DMS153 treated with DMSO at 0.1 percent for 48 hours (cell line): ENCODE measurements at regions not wholly inside any gene's neighbourhood (a gene's known extent, or its start where the extent isn't known, plus 50 kb on each side); places are given as distances from the start of the nearest gene placed in this dataset.

Experiments
- DNase-seq: peaks from one replicate; lab custom pipeline; 2025; ENCODE audit not compliant: unreplicated experiment; lab: John Stamatoyannopoulos, UW

DNA sequence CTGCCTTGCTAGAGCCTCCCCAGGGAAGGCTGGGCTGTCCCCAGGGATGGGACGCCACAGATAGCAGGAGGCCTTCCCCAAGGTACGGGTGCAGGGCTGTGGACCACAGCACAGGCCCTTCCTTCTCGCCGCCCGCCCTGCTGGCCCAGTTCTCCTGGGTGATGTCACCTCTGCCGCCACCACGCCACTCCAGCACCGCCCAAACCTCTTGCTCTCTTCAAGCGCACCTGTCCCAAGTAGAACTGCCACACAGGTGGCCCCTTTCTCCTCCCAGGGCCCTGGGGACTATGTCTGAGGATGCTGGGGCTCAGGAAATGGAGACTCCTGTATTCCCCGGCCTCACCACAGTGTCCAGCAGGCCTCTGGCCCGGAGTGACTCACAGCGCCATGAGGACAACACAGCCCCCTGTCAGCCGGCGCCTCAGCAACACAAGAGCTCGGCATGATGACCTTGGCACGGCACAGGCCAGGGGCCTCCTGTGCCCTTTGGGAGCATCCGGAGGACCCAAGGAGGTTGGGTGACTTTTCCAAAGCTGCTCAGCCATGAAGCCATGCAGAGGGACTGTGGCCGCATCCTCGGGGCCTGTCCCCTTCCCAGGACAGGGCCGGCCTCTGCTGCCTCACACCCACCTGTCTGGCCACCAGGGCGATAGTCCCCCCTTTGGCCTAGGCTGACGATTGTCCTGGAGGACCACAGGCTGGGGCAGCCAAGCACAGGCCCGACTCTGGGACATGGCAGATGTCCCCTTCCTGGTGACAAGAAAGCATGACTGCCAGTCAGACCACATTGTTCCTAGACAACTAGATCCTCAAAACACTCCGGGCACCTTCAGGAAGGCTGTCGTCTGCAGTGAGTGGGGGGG lies 1023.5 kb downstream of the BRD1 start:
- DNase-seq = no peak

DNA sequence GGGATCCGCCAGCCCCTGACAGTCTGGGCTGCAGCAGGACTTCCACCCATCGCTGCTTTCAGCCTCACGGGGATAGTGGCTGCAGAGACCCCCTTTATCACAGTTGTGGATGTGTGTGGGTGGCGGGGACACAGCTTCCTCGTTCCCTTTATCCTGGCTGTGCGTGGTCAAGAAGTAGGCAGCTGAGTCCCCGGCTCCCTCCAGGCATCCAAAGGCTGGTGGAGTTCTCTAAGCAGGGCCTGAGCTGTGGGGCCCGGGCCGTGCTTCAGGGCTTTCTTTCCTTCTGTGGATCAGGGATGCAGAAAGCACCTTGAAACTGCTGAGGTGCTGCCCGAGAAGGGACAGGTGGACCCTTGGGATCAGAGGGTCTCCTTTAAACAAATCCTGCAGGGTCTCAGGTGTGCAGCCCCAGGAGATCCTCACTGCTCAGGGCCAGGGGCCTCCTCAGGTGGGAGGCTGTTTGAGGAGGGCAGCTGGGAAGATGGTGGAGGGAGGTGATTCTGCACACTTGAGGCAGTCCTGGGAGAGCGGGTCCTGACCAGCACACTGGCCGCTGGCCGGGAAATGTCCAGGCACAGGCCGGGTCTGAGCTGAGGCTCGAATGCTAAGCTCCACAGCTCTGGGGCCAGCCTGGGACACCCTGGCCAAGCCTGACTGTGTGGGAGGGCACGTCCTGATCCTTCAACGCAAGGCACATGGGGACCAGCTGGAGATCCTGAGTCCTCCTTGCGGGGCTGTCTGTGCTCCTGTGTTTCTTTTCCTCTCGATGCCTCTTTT lies 1024.3 kb downstream of the BRD1 start:
- DNase-seq = no peak

GRCh38 chr22:48802576-48802975 lies 1025.1 kb downstream of the BRD1 start:
- no peak for DNase-seq

DNA sequence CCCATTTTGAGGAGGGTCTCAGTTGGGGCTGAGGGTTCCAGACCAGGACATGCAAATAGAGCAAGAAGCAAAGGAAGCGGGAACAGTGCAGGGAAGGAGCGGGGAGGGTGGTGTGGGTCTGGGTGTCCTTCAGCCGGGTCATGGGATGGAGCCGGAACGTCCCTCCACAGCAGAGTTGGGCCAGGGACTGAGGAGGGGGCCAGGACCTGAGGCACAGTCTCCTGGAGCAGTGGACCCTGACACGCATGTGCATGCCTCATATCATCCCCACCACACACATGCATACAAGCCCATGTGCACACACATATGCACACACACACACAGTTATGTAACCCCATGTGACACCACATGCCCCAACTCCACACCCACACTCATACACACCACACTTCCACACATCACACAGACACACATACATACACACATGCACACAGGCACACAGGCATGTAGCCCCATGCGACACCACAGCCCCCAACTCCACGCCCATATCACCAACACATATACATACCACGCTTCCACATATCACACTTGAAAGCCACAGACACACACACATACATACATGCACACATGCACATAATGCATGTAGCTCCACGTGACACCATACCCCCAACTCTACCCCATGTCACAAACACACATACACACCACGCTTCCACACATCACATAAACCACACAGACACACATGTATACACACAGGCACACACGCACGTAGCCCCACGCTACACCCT lies 1026.6 kb downstream of the BRD1 start:
- DNase-seq = no peak

DNA sequence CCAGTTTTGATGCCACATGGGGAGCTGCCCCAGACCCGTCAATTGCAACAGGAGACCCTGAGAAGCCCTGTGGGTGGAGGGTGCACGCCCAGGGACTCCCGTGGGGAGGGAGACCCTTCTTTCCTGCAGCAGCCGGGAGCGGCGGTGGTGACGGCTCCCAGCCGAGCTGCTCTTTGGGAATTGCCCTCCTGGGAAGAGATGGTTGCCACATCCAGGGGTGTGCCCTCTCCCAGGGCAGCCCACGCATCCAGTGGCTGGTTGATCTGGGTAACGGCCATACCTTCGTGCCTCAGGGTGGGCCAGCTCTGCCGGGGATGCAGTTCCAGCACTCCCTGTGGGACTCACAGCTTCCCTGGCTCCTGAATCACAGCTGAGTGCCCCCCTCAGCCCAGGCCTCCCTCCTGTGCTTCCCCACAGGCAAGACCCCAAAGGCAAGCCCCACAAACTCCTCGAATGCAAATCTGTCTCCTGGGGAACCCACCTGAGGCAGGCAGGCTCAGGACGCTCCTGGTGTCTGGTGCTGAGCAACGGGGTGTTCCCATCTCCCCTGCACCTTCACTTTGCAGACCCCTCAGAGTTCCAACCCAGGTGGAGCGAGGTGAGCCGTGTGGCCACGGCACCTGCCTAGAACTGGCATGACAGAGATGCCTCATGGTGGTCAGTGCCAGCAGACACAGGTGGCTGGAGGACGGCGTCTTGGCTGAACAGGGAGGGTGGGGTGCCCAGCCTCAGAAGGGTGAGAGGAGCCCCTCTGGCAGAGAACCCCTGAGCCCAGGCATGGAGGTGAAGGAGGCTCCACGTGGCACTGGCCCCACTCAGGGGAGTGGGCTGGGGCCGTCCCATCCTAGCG lies 1027.4 kb downstream of the BRD1 start:
- DNase-seq = no peak

DNA sequence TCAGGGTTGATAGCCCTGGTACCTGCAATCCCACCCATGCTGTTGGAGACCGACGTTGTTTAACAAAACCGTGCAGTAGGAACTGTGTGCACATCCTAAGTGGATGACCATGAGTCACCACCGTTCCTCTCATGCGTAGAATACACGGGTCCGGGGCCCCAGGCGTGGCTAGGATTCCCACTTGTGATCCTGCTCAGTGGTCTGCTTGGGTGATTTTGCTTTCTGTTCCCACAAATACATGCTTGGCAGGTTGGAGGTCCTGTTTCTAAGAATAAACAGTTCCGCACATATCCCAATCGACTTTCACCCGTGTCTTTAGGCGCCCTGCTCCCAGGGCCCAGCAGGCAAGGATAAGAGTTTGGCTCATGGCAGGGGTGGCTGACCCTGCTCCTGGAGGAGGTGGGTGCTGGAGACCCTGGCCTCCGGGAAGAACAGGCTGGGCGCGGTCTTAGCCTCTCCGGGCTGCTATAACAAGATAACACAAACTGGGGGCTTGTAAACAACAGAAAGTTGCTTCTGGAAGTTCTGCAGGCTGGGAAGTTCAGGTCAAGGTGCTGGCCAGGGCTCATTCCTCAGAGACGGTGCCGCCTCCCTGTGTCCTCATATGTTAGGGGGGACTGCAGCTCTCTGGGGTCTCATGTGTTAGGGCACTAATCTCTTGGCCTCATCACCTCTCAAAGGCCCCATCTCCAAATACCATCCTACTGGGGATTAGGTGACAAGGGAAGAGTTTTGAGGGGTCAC lies 1028.3 kb downstream of the BRD1 start:
- DNase-seq = no peak

- DNase-seq = no peak
Measured at GRCh38 chr22:48798281-48799226, 1029.1 kb downstream of the BRD1 start.

- no peak for DNase-seq
Measured at GRCh38 chr22:48797731-48798130, 1029.9 kb downstream of the BRD1 start.

GRCh38 chr22:48796310-48797015 lies 1031.2 kb downstream of the BRD1 start:
- no peak for DNase-seq

DNA sequence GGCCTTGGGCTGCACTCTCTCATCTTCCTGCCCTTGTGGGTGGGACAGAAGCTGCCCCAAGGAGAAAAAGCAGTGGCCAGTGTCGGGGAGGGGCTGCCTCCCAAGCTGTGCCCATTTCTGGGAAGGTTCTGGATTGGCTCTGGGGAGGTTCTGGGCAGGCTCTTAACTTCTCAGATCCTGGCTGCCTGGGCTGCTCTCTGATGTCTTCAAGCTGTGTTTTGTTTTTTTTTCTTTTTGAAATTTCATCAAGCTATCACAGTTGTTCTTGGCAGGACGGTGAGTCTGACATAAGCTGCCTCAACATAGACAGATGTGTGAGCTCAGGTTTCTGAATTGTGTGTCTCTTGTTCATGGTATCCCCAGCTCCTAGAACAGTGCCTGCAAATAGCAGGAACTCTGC lies 1032.0 kb downstream of the BRD1 start:
- no peak for DNase-seq

- no peak for DNase-seq
Measured at GRCh38 chr22:48794906-48795305, 1032.8 kb downstream of the BRD1 start.

- DNase-seq = no peak
Measured at GRCh38 chr22:48793949-48794348, 1033.7 kb downstream of the BRD1 start.

DNA sequence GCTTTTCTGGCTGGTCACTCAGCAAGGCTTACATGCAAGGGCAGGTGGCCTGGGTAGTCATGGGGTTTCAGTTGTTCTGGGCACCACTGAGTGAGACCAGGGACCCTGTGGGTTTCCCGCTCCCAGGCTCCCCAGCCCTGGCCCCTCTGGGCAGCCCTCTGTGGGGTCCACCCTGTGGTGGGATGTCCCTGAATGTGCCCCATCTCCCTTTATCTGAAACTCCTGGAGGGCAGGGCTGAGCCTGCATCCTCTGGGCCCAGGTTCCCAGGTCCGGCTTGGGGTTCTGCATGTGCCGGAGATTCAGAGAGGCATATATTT lies 1041.0 kb downstream of the BRD1 start:
- DNase-seq = no peak

DNA sequence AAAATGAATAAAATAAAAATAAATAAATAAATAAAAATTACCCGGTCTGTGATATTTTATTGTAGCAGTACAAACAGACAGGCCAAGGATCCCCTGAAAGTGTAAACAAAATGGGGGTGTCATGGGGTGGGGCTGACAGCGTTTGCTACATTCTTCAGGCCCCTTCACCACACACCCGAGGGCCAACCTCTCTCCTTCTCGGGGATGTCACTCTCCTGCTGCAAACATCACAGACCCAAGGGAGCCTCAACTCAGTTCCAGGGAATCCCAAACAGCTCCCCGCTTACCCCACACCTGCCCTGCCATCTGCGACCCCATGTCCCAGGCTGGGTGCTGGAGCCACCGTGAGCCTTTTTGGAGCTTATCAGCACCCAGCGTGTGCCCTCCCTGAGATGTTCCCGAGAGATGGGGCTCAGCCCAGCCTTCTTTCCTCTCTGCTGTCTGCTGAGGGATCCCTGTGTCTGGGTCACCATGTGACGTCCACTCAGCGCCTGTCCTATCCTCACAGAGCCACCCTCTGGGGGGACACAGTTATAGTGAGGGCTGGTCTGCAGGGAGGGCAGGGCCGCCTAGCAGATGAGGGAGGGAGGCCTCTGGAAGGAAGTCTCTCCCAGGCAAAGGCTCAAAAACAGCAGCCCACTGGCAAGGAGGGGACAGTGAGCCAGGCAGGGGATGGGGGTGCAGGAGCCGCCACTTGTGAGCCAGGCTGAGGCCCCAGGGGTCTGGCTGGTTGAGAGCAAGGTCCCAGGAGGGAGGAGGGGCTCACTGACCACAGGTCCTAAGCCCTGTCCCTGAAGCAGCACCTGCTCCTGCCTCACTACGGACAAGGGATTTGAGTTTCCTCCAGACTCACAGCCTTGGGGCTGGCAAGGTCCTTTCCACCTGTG lies 1041.6 kb downstream of the BRD1 start:
- DNase-seq = no peak

DNA sequence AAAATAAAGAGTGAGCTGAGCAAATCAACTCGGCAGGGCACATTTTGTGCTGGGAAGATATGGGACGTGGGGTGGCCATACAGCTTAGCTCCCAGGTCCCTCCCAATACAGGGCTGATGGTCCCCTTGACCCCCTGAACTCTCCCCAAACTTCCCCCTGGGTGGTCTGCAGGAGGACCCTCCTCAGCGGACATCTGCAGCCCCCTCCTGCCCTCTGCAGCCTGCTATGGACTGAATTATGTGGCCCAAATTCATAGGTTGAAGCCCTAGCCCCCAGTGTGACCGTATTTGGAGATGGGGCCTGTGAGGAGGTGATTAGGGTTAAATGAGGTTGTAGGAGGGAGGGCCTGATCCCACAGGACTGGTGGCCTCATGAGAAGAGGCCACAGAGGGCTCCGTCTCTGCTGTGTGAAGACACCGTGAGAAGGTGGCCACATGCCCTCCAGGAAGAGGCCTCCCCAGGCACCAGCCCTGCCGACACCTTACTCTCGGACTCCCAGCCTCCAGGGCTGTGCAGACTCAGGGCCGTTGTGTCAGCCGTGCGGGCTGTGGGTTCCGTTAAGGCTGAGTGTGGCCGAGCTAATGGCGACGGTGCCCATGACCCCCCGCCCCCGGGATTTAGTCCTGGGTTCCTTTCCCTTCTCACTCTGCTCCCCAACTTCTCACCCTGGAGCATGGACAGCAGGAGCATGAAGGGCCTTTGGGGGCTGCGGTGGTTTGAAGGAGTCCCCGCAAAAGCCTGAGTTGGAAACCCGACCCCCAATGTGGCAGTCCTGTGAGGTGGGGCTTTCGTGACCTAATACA lies 1042.8 kb downstream of the BRD1 start:
- no peak for DNase-seq

GRCh38 chr22:48783821-48784266 lies 1043.8 kb downstream of the BRD1 start:
- no peak for DNase-seq
